ENCODE measurements at regions not wholly inside any gene's neighbourhood (a gene's known extent, or its start where the extent isn't known, plus 50 kb on each side); places are given as distances from the start of the nearest gene placed in this dataset.

DNA sequence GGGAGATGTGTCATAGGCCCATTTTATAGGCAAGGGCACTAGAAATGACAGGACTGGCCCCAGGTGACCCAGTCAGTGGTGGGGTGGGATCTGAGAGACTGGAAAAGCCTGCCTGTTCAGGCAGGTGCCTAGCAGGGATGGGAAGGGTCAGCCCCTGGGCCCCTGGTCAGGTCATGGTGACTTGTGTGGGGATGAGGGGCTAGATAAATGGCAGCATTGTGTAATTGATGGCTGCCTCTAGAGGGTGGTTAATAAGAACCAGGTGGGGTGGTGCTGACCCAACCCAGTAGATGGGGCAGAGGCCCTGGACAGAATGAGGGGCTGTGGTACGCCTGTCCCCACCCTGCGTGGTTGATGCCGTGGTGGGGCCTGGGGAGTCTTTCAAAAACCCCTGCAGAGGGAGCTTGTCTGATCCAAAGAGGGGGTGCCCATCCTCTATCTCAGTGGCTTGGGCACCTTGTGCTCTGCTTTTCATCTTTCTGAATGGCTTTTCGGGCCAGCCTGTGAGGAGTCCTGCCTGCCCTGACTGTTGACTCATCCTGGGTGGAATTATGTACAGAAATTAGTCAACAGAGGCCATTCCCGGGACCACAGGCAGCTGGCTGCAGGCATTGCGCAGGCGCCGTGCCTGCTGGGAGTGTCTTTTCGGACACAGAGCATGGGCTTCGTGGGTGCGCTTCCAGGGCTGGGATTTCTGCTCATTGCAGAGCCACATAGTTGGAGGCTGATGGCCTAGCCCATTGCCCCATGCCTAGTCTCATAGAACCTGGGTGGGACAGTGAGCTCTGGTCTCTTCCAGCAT lies 93.6 kb upstream of the PITX1 start:
- Histone ChIP-seq H3K4me3 (no peak overlapping the region), H3K9me3 (no peaks in the 10 kb centered on the region), H3K36me3 (ENCODE audit: low read depth) (no peaks in the 10 kb centered on the region), H3K4me1 (ENCODE audit: low read depth) (peaks cover 20% of the 10 kb centered on the region)
- intact Hi-C loops (cut with DNase I, micrococcal nuclease), result no loop called here
- ATAC-seq (peak; percentile 80), DNase-seq (peak; percentile 58 to 81 (median 75))
- TF ChIP-seq CTCF (IDR thresholded peaks at IDR 0.05), result no peak

- Histone ChIP-seq H3K4me3 (no peak overlapping the region), H3K9me3 (no peaks in the 10 kb centered on the region), H3K4me1 (ENCODE audit: low read depth) (peaks cover 20% of the 10 kb centered on the region), H3K36me3 (ENCODE audit: low read depth) (no peaks in the 10 kb centered on the region)
- DNase-seq, result peak in 2 of 3 donors; percentile 56 to 57
- ATAC-seq, result peak; percentile 59
- TF ChIP-seq CTCF (IDR thresholded peaks at IDR 0.05), result no peak
- intact Hi-C loops (cut with DNase I, micrococcal nuclease), result no loop called here
Observed at GRCh38 chr5:135126688-135127438, 92.8 kb upstream of the PITX1 start.

DNA sequence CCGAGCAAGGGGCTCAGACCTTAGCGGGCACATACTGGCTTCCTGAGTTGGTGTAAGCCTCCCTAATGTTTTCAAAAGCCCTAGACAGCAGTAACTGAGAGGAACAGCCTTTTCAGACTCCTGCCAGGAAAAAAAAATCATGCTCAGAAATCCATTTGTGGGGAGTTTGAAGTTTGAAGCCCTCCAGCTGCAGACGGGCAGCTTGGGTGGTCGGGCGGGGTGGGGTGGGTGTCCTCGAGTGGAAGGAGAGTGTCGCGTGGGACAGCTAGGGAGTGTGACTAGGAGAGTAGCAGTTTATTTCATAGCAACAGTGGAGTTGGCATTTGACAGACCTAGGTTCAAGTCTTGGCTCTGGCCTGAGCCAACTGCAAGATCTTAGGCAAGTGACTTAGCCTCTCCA lies 90.7 kb upstream of the PITX1 start:
- intact Hi-C loops (cut with DNase I, micrococcal nuclease), result no loop called here
- H3K4me3 ChIP-seq, result no peak overlapping the region
- H3K36me3 ChIP-seq (ENCODE audit: low read depth), result no peaks in the 10 kb centered on the region
- no peaks in the 10 kb centered on the region for H3K9me3 ChIP-seq
- peaks cover 20% of the 10 kb centered on the region for H3K4me1 ChIP-seq (ENCODE audit: low read depth)
- ATAC-seq (no peak), DNase-seq (no peak)
- no peak for TF ChIP-seq CTCF (IDR thresholded peaks at IDR 0.05)

DNA sequence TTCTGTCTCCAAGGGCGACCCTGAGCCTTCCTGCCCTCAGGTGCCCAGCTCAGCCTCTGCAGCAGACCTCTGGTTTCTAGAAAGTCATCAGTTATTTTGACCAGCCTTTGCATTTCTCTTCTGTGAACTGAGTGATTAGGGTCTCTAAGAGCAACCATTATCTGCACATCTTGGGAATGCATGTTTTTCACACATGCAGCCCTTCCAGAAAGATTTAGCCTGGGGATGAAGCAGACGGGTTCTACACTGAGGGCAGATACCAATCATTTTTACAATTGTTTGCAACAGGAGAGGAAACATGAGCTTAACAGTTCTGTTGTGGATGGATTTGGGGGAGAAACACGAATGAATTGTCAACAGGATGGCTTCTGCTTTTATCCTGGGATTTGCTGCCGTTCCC lies 90.1 kb upstream of the PITX1 start:
- Histone ChIP-seq H3K36me3 (ENCODE audit: low read depth) (no peaks in the 10 kb centered on the region), H3K9me3 (no peaks in the 10 kb centered on the region), H3K4me1 (ENCODE audit: low read depth) (peaks cover 20% of the 10 kb centered on the region), H3K4me3 (no peak overlapping the region)
- ATAC-seq (no peak), DNase-seq (no peak)
- no peak for TF ChIP-seq CTCF (IDR thresholded peaks at IDR 0.05)
- intact Hi-C loops (cut with DNase I, micrococcal nuclease), result no loop called here

DNA sequence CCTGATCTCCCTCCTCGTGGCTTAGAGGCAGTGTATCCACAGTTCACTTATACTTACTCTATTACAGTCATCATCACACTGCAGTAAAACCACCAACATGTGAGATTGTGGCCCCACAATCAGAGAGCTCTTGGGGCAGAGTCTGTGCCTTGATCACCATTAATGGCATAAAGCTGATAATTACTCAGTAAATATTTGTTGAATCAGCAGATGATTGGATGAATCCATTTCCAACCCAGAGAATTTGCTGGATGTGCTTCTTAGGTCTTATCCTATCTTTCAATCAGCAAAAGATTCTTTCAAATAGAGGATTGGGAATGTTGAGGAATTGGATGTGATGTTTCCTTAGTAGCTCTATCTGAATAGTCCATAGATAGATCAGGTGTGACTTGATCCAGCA lies 88.8 kb upstream of the PITX1 start:
- no peaks in the 10 kb centered on the region for H3K36me3 ChIP-seq (ENCODE audit: low read depth)
- no peaks in the 10 kb centered on the region for H3K9me3 ChIP-seq
- H3K4me1 ChIP-seq (ENCODE audit: low read depth), result peaks cover 15% of the 10 kb centered on the region
- no peak overlapping the region for H3K4me3 ChIP-seq
- ATAC-seq (no peak), DNase-seq (no peak)
- intact Hi-C loops (cut with DNase I, micrococcal nuclease), result no loop called here
- TF ChIP-seq CTCF (IDR thresholded peaks at IDR 0.05), result no peak
